ENCODE measurements at regions not wholly inside any gene's neighbourhood (a gene's known extent, or its start where the extent isn't known, plus 50 kb on each side); places are given as distances from the start of the nearest gene placed in this dataset.
A peak's percentile ranks its signal among the peaks of the same experiment; 100 is the strongest.

DNA sequence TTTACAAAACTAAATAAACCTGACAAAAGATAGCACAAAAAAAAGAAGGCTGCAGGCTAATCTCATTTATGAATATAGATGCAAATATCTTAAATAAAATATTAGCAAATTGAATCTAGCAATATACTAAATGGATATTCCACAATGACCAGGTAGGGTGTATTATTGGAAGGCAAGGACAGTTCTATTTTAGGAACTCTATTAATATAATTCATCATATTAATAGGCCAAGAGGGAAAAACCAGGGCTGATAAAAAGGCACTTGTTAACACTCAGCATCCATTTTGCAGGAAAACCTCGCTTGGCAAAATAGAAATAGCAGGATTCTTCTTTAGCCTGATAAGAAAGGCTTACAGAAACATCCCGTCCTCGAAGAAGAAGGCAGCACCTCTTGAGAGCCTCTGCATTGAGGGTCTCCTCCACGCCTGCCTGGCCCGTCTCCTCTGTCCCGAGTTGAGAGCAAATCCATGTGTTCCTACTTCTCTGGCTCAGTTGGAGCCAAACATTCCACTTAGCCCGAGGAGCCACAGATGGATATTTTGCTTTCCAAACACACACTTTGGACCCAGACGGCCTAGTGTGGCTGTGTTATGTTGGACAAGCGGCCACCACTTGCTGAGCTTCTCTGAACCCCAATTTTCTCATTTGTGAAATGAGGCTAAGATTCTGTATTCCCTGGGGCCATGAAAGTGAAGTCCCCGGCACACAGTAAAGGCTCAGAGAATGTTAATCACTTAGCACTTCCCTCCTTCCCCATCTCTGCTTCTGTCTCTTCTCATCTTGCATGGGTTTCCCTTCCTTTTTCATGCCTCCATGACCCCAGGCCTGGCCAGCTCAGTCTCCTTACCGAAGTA lies 181.8 kb upstream of the MVB12B start:
- Mint-ChIP-seq H3K36me3 (ENCODE audit: insufficient read depth, unreplicated experiment) (no peaks in the 10 kb centered on the region), H3K4me1 (ENCODE audit: low read depth, unreplicated experiment) (peaks cover 14% of the 10 kb centered on the region), H3K9me3 (ENCODE audit: low read depth, unreplicated experiment) (no peaks in the 10 kb centered on the region), H3K27me3 (ENCODE audit: unreplicated experiment) (no peaks in the 10 kb centered on the region), H3K27ac (ENCODE audit: unreplicated experiment) (no peak overlapping the region), H3K4me3 (ENCODE audit: low read depth, unreplicated experiment) (no peak overlapping the region)
- intact Hi-C loops (cut with micrococcal nuclease; ENCODE audit: unreplicated experiment) = no loop called here
- BruUV-seq (replicated peaks) = no TSS peak
- TF ChIP-seq, protein P1, sequence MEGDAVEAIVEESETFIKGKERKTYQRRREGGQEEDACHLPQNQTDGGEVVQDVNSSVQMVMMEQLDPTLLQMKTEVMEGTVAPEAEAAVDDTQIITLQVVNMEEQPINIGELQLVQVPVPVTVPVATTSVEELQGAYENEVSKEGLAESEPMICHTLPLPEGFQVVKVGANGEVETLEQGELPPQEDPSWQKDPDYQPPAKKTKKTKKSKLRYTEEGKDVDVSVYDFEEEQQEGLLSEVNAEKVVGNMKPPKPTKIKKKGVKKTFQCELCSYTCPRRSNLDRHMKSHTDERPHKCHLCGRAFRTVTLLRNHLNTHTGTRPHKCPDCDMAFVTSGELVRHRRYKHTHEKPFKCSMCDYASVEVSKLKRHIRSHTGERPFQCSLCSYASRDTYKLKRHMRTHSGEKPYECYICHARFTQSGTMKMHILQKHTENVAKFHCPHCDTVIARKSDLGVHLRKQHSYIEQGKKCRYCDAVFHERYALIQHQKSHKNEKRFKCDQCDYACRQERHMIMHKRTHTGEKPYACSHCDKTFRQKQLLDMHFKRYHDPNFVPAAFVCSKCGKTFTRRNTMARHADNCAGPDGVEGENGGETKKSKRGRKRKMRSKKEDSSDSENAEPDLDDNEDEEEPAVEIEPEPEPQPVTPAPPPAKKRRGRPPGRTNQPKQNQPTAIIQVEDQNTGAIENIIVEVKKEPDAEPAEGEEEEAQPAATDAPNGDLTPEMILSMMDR (IDR thresholded peaks at IDR 0.05; ENCODE audit: unreplicated experiment) = no peak
- DNase-seq = no peak
- CTCF ChIA-PET = no interaction called here

DNA sequence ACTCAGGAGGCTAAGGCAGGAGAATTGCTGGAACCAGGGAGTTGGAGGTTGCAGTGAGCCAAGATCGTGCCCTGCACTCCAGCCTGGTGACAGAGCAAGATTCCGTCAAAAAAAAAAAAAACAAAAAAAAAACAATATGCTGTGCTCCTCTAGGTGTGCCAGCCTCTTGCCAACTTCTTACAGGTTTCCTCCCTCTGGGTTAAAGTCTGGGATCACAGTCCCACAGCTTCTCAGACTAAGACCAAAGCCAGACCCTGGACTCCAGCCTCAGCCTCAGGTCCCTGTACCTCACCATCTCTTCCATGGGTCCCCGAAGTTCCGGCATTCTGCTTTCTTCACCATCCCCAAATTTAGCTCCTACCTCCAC lies 180.8 kb upstream of the MVB12B start:
- no peak overlapping the region for H3K27ac Mint-ChIP-seq (ENCODE audit: unreplicated experiment)
- CTCF ChIA-PET = interaction anchor here (0.7 to 1.3 kb wide), 2 partner anchors 23 to 1066 kb away, joined by 3 to 6 read pairs; no protein-coding TSS in a partner anchor
- peak overlapping the region; percentile 44 for H3K4me3 Mint-ChIP-seq (ENCODE audit: low read depth, unreplicated experiment)
- H3K4me1 Mint-ChIP-seq (ENCODE audit: low read depth, unreplicated experiment) = peaks cover 14% of the 10 kb centered on the region
- no peak for DNase-seq
- no TSS peak for BruUV-seq (replicated peaks)
- no peaks in the 10 kb centered on the region for H3K27me3 Mint-ChIP-seq (ENCODE audit: unreplicated experiment)
- intact Hi-C loops (cut with micrococcal nuclease; ENCODE audit: unreplicated experiment) = no loop called here
- H3K9me3 Mint-ChIP-seq (ENCODE audit: low read depth, unreplicated experiment) = no peaks in the 10 kb centered on the region
- TF ChIP-seq, protein P1 (IDR thresholded peaks at IDR 0.05; ENCODE audit: unreplicated experiment) = no peak
- H3K36me3 Mint-ChIP-seq (ENCODE audit: insufficient read depth, unreplicated experiment) = no peaks in the 10 kb centered on the region

DNA sequence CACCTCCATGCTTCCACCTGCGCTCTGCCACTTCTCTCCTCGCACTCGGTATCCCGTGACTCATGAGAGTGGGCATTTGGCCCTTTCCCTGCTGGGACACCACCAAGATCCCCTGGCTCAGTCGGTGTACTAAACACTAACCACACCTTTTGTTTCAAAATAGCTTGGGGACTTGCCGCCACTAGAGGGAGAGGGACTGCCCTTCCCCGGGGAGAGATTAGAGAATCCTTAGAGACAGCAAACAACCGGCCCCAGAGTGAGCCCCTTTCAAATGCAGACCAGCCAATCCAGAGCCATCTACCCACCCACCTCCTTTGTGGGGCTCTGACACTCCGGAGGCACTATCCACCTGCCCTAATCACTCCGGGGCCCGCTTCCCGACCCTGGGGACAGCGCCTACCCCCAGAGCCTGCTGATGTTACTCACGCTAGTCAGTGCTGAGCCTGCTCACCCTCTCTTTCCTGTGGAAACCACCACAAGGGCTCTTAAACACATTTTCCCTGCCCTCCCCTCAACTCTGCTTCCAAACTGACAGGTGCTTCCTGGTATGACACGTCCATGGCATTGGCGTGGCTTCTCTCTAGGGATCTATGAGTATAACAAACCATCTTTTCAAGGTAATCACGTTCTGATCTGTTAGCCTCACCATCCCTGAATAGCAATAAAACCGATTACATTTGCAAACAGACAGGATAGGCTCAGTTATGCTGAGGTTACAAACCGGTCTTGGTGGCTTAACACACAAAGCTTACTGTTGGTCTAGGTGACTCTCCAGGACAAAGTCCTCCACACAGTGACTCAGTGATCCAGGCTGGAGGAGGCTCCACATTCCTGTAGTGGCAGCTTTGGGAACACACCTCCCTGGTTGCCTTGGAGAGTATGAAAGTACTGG lies 180.1 kb upstream of the MVB12B start:
- TF ChIP-seq, protein P1 (IDR thresholded peaks at IDR 0.05; ENCODE audit: unreplicated experiment) = no peak
- DNase-seq = peak; percentile 50
- Mint-ChIP-seq H3K36me3 (ENCODE audit: insufficient read depth, unreplicated experiment) (no peaks in the 10 kb centered on the region), H3K9me3 (ENCODE audit: low read depth, unreplicated experiment) (no peaks in the 10 kb centered on the region), H3K27me3 (ENCODE audit: unreplicated experiment) (no peaks in the 10 kb centered on the region), H3K4me3 (ENCODE audit: low read depth, unreplicated experiment) (peak overlapping the region; percentile 44), H3K27ac (ENCODE audit: unreplicated experiment) (peak overlapping the region; percentile 75), H3K4me1 (ENCODE audit: low read depth, unreplicated experiment) (peaks cover 19% of the 10 kb centered on the region)
- CTCF ChIA-PET = interaction anchor here (0.7 to 1.3 kb wide), 2 partner anchors 23 to 1067 kb away, joined by 3 to 6 read pairs; no protein-coding TSS in a partner anchor
- BruUV-seq (replicated peaks) = no TSS peak
- intact Hi-C loops (cut with micrococcal nuclease; ENCODE audit: unreplicated experiment) = no loop called here

DNA sequence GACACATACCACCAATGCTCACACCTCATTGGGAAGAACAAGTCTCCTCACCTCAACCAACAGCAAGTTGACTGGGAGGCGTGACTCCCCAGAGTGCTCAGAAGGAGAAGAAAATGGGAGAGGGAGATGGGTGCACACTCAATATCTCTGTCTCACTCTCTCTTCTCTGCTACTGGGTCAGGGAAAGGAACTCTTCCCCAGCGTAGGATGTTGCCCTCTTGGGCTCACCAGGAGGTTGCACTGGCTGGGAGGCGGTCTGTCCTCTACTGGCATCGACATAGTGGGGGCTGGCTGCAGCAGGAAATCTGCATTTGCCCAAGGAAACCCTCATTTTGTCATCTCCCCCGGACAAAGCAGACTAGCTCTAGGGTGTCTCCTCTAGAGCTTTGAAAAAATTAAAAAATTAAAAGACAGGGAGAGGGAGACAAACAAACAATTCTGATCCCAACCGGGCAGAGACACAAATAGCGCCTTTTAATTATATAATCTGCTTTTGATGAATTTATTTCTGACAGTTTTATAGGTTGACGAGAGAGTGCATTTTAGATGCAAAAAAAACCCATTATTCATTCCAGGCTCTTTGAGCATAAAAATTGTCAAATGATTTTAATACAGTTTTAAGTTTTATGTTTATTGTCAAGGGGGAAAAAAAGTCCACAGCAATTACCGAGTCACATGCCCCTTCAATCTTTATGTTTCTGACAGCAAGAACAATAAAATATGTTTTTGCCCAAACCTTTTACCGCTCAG lies 179.3 kb upstream of the MVB12B start:
- CTCF ChIA-PET = no interaction called here
- intact Hi-C loops (cut with micrococcal nuclease; ENCODE audit: unreplicated experiment) = no loop called here
- no peaks in the 10 kb centered on the region for H3K27me3 Mint-ChIP-seq (ENCODE audit: unreplicated experiment)

More for the DNA sequence above, 179.3 kb upstream of the MVB12B start:
- H3K4me1 Mint-ChIP-seq (ENCODE audit: low read depth, unreplicated experiment) = peaks cover 23% of the 10 kb centered on the region
- DNase-seq = no peak
- no peak overlapping the region for H3K27ac Mint-ChIP-seq (ENCODE audit: unreplicated experiment)
- H3K36me3 Mint-ChIP-seq (ENCODE audit: insufficient read depth, unreplicated experiment) = no peaks in the 10 kb centered on the region
- TF ChIP-seq, protein P1 (IDR thresholded peaks at IDR 0.05; ENCODE audit: unreplicated experiment) = no peak
- no TSS peak for BruUV-seq (replicated peaks)
- no peaks in the 10 kb centered on the region for H3K9me3 Mint-ChIP-seq (ENCODE audit: low read depth, unreplicated experiment)
- H3K4me3 Mint-ChIP-seq (ENCODE audit: low read depth, unreplicated experiment) = no peak overlapping the region
